A204.1 (cell line): ENCODE measurements at regions not wholly inside any gene's neighbourhood (a gene's known extent, or its start where the extent isn't known, plus 50 kb on each side); places are given as distances from the start of the nearest gene placed in this dataset.
A peak's percentile ranks its signal among the peaks of the same experiment; 100 is the strongest.

Experiments used
- FAIRE-seq: peaks from 2 replicates; lab custom pipeline; 2012; peaks lifted over from hg19 to GRCh38; lab: Jason Lieb, UNC

- no peak for FAIRE-seq
Observed at GRCh38 chr1:170271430-170272161, 125.8 kb downstream of the NTMT2 start.

GRCh38 chr1:170273291-170274130 is 127.8 kb downstream of the NTMT2 start:
- no peak for FAIRE-seq

DNA sequence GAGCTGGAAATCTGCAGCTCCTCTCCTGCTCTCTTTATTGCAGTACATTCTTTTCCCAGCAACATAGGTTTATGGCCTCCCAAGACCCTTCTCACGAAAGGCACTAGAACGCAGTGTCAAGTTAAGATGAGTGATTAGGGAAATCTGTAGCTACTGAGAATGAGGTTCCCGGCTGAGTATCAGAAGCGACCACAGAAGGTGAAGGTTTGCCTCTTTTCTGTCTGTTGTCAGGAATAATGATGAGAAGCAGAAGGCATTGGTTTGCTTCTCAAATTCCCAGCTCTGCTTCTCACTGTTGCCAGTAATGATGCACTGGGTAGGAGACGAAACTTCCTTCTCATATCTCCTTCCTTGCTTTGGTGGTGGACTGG is 128.4 kb downstream of the NTMT2 start:
- no peak for FAIRE-seq

DNA sequence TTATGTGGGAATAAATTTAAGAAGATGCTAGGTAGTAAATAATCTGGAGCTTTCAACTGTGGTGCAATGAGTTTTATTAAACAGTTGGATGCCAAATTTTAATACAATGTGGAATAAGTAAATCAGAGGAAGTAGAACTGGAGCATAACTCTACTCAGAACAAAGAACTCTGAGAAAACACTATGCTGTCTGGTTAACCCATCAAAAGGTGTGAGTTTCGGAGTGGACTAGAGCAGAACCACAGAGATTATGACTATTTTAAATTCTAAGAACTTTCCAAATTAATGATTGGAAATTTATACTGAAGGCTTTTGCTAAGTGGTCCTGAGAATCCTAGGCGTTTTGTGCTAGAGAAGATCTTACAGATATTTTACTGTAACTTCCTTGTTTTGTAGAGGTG is 132.2 kb downstream of the NTMT2 start:
- FAIRE-seq, result no peak

DNA sequence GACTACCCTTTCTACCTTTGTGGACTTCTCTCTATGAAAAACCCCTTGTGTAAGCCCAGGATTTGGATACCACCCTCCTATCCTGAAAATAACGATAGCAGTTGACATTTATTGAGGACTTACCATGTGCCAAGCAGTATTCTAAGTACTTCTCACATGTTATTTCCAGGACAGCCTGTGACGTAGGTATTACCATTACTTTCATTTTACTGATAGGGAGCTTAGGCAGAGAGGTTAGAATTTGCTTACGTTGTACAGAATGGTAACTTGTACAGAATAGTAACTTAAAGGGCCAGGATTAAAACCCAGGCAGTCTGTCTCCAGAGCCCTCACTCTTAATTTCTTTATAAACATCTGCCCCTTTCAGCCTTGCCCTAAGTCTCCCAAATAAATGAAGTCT is 138.3 kb downstream of the NTMT2 start:
- FAIRE-seq, result no peak

DNA sequence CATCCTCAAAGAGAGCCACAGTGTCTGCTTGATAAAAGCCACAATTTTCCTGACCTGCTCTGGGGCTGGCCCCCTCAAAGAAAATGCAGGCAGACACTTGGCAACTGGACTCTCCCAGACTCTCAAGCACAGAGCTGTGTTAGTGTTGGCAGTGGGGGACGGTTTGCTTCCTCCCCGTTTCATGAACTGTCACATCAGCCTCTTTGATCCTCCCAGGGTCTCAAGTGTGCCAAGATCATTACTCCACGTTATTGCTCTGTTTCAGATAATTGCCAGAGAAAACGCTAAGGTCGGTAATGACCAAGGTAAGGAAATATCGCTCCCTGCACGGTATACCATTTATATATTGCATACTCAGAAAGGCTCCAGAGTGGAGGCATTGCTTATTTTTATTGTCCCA is 138.8 kb downstream of the NTMT2 start:
- peak; percentile 99 for FAIRE-seq

DNA sequence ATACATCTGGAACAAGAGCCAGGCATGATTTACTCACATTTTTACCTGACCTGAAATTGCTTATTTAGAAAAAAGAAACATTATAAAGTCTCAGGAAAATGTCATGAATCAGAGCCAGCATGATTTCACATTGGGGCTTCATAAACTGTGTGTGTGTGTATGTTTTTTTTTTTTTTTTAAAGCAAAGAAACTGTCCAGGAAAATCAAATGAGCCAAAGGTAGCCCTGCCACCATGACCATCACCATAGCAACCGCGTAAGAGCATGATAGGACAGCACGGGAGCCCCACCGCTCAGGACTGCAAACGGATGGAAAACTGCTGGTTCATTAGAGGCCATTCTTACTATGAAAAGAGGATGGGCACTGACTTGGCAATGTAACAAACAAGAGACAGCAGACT is 139.2 kb downstream of the NTMT2 start:
- FAIRE-seq, result no peak

DNA sequence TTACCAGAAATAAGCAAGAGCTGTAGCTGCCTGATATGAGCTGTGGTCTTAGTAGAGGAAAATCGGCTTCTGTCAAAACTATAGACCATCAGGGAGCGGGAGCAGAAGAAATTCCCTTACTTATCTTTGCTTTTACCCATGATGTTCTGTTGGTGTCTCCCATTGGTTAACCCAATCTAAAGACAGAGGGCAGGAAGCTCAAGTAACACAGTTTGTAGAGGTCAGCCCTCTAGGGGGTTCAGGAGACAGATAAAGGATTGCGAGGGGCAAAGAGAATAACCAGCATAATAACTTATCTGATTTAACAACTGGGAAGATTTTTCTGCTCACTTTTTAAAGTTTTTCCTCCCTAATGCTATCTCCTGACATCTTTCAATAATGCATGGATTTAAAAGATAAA is 142.4 kb downstream of the NTMT2 start:
- FAIRE-seq, result no peak

DNA sequence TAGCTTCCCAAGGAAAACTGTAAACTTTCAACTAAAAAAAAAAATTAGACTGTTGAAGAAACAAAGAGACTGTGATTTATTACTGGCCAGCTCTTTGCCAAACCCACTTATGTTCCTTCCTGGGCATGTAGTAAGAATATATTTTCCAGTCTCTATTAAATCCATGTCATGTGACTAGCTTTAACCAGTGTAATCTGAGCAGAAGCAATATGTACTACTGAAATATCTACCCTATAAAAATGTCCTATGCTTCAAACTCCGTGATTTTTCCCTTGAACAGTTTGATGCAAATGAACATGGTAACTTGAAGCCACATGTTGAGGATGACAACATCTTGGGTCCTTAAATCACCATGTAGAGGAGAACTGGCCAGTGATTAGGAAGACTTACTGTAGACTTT is 144.5 kb downstream of the NTMT2 start:
- FAIRE-seq, result no peak

DNA sequence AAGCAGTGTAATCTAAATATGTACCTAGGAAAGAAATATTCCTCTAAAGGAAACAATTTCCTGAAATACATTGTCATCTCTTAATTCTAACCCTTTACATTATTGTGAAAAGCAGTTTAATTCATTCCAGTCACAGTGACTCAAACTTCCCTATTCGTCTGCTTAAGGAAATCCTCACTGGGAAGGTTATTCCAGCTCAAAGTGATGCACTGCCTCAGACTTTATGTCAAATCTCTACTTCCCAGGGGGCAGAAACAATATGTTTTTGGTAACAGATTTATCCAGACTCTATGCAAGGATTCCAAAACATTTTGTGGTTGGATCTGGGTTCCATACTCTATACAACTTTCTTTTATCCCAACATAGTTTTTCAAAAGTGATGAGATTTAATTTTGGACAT is 145.2 kb downstream of the NTMT2 start:
- no peak for FAIRE-seq

DNA sequence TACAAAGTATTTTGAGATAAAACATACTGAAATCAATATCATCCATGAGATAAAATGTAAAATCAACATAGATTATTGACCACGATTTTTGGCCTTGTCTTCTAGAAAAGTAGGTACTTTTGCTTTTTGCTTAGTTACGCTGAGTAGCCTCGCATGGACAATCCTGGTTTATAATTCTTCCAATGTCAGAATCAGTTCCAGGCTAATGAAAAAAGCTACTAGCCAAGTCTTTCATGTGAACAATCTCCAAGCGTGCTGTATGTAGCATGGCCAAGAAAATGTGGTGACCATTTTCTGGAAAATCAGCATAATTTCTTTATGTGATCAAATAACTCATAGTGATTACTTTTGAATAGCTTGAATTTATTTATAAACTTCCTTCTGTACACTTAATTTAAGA is 145.8 kb downstream of the NTMT2 start:
- FAIRE-seq, result no peak

GRCh38 chr1:170296211-170296610 is 150.5 kb downstream of the NTMT2 start:
- peak; percentile 9 for FAIRE-seq

DNA sequence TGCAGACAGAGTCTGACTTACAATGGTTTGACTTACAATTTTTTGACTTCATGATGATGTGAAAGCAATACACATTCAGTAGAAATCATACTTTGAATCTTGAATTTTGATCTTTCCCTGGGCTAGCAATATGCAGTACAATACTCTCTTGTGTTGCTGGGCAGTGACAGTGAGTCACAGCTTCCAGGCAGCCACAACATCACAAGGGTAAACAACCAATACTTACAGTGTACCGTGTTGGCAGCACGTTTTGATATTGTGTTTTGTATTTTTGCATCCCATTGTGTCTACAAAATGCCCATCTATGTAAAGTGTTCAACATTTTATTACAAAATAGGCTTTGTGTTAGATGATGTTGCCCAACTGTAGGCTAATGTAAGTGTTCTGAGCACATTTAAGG is 150.9 kb downstream of the NTMT2 start:
- no peak for FAIRE-seq

- no peak for FAIRE-seq
Observed at GRCh38 chr1:170301596-170301995, 155.8 kb downstream of the NTMT2 start.

- no peak for FAIRE-seq
Observed at GRCh38 chr1:170303034-170303433, 157.3 kb downstream of the NTMT2 start.

GRCh38 chr1:170305777-170306512 is 160.2 kb downstream of the NTMT2 start:
- no peak for FAIRE-seq

DNA sequence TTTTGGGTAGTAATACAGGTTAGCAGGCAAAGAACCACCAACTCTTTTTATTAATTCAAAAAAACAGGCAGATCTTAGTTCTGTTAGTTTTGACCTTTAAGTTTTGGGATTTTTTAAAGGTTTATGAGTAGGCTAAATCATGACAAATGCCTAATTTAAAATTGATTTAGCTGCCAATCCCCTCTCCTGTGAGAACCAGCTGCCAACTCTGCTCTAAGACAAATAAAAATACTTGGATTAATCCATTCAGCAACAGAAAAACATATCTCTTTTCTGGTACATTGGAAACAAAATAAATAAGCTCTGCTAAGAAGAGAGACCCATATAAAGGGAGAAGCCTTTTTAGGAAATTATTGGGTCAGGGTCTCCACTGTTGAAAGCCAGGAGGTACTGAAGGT is 160.8 kb downstream of the NTMT2 start:
- FAIRE-seq, result peak; percentile 85

GRCh38 chr1:170306948-170307347 is 161.2 kb downstream of the NTMT2 start:
- no peak for FAIRE-seq

GRCh38 chr1:170307426-170307825 is 161.7 kb downstream of the NTMT2 start:
- no peak for FAIRE-seq

DNA sequence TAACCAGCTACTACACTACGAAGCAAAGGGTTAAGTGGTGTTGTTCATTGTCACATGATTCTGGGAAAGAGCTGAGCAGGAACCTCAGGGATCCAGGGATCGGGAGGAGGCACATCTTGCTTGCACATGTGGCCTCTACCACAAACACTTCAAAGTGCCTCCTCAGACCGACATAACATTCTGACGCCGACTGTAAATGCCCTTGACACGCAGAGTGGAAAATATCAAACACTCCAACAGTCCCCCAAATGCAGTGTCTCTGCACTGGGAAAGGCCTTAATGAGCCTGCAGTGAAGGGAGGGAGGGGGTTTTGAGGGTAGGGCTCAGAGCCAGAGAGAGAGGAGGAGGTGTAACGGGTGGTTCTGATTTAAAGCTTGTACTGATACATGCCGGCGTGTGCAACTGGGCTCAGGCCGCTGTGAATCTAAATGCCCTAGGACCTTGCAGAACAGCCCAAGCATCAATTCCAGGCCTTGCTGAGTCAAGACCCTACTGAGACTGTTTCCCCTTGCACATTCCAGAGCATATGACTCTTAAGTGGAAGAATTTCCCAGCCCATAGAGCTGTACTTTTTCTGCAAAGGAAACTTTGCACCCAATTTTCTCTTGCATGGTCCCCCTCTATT is 163.7 kb downstream of the NTMT2 start:
- peak; percentile 97 for FAIRE-seq

GRCh38 chr1:170310014-170310405 is 164.3 kb downstream of the NTMT2 start:
- no peak for FAIRE-seq

DNA sequence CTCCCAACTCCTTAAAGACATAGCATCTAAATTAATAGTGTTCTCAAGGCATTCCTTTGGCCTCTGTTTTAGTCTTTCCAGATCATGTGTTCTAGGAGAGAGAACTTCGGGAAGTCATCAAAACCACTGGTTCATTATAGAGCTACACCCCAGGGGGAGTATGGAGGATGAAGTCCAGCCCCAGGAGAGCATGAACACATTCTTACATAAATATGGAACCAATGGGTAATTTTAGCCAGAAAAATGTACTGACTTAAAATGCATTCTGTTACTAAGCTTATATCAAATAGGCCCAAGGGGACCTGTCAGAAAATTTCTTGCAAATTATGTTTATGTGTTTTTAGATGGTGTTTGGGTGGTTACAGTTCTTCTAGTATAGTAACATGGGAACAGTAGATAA is 165.2 kb downstream of the NTMT2 start:
- FAIRE-seq, result peak; percentile 99

DNA sequence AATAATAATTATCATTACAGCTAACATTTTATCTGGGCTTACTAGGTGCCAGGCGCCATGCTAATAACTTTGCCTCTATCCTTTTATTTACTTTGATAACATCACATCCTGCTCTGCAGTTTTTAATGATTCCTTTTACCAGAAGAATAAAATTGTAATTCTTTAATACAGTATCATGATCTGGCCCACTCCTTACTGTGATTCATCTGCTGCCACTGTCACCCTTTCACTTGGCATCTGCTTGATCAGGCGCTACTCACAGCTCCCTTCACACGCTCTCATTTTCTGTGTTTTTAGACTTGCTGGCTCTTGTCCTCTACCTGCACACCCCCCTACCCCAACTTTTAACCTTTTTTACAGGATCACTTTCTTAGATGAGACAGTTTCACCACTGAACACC is 167.5 kb downstream of the NTMT2 start:
- FAIRE-seq, result no peak
